ENCODE measurements at regions not wholly inside any gene's neighbourhood (a gene's known extent, or its start where the extent isn't known, plus 50 kb on each side); places are given as distances from the start of the nearest gene placed in this dataset.

DNA sequence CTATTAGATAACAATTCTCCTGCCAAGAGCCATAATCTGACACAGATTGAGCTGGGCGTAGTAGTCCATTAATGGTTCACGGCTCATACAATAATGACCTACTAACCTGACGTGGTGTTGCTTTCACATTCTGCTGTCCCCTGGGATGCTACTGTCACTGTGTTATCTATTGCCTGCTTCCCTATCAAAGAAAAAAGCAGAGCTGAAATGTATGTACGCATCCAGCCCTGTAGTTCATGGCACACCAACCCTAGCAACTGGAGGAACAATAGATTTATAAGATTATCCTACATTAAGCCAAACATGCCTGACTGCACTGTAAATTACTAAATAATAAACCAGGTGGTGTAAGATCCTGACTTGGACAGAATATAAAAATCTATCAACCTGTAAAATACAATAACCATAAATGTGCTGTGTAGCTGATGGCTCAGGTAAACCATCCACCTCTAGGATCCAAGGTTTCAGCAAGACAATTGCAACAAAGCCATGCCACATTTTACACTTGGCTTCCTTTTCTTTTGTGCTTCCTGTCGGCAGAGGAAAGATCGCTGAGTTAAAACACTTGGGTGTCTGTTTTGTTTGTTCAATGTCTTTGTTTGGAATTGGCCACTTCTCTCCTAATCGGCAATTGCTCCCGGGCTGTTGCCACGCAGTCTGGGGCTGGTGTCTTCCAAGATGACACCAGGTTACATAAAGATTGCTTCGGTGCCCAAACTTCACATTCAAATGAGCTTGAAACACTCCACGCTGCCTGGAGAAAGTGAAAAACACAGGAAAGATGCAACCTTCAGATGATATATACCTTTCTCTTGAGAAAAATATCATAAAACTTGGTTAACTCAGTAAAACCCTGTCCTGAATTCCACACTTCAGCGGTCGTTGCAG lies 143.9 kb upstream of the MGMT start:
- DNase-seq (ENCODE audit: extremely low spot score): no peak
- H3K4me3 ChIP-seq (ENCODE audit: low read depth, low read length): no peak overlapping the region
- WGBS: 39% methylated on average over 13 of the region's 13 CpGs

GRCh38 chr10:129323879-129324278 lies 143.2 kb upstream of the MGMT start:
- 47% methylated on average over 4 of the region's 4 CpGs for WGBS
- no peak for DNase-seq (ENCODE audit: extremely low spot score)
- Histone ChIP-seq H3K4me3 (ENCODE audit: low read depth, low read length) (no peak overlapping the region), H3K4me1 (ENCODE audit: insufficient read depth) (no peaks in the 10 kb centered on the region), H3K27ac (ENCODE audit: low read depth) (no peak overlapping the region), H3K36me3 (ENCODE audit: insufficient read depth) (no peaks in the 10 kb centered on the region)

More for the DNA sequence above, 143.9 kb upstream of the MGMT start:
- Histone ChIP-seq H3K4me1 (ENCODE audit: insufficient read depth) (no peaks in the 10 kb centered on the region), H3K27ac (ENCODE audit: low read depth) (no peak overlapping the region), H3K36me3 (ENCODE audit: insufficient read depth) (no peaks in the 10 kb centered on the region)

GRCh38 chr10:129325893-129326292 lies 141.1 kb upstream of the MGMT start:
- Histone ChIP-seq H3K4me3 (ENCODE audit: low read depth, low read length) (no peak overlapping the region), H3K36me3 (ENCODE audit: insufficient read depth) (no peaks in the 10 kb centered on the region), H3K4me1 (ENCODE audit: insufficient read depth) (no peaks in the 10 kb centered on the region), H3K27ac (ENCODE audit: low read depth) (no peak overlapping the region)
- DNase-seq (ENCODE audit: extremely low spot score): no peak
- WGBS: 85% methylated on average over 2 of the region's 2 CpGs

DNA sequence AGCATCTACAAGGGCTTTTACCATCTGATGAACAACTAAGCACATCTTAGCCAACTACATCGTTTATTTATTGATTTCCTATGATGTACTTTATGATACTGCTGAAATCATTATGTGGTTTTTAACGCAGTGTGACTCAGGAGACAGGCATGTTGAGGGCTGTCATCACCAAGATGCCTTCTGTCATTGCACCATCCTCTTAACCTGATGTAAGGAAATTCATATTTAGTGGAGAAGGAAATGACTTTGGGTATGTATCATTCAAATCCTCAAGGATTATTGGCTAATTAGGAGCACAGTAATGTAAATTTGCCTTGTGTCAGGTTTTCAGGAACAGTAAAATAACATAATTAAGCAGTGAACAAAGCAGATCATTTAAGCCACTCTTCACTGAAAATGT lies 138.5 kb upstream of the MGMT start:
- 56% methylated on average over 2 of the region's 2 CpGs for WGBS
- no peaks in the 10 kb centered on the region for H3K36me3 ChIP-seq (ENCODE audit: insufficient read depth)
- no peak for DNase-seq (ENCODE audit: extremely low spot score)
- no peak overlapping the region for H3K27ac ChIP-seq (ENCODE audit: low read depth)
- no peak overlapping the region for H3K4me3 ChIP-seq (ENCODE audit: low read depth, low read length)
- H3K4me1 ChIP-seq (ENCODE audit: insufficient read depth): no peaks in the 10 kb centered on the region

DNA sequence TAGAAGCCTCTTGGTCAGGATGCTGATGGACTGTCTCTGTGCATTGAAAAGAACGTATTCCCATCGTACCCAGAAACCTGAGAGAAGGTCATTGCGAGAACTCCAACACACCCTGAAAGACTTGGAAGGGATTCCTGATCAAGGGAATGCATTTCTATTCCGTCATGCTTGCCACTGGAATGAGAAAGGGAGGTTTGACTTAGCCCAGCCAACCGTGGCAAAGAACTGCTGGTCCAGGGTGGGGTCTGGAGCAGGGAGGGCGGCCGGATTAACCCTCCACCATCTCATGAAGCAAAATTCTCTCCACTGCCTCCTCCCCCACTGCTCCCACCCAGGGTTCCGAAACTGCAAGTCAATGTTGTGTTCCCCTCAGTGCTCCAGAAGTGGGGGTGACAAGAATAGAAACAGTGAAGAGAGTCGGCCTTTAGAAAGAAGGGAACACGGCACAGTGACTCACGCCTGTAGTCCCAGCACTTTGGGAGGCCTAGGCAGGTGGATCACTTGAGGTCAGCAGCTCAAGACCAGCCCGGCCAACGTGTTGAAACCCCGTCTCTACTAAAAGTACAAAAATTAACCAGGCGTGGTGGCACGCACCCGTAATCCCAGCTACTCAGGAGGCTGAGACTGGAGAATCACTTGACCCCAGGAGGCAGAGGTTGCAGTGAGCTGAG lies 137.5 kb upstream of the MGMT start:
- Histone ChIP-seq H3K4me1 (ENCODE audit: insufficient read depth) (no peaks in the 10 kb centered on the region), H3K36me3 (ENCODE audit: insufficient read depth) (no peaks in the 10 kb centered on the region), H3K4me3 (ENCODE audit: low read depth, low read length) (no peak overlapping the region), H3K27ac (ENCODE audit: low read depth) (no peak overlapping the region)
- no peak for DNase-seq (ENCODE audit: extremely low spot score)
- WGBS: 88% methylated on average over 17 of the region's 17 CpGs

DNA sequence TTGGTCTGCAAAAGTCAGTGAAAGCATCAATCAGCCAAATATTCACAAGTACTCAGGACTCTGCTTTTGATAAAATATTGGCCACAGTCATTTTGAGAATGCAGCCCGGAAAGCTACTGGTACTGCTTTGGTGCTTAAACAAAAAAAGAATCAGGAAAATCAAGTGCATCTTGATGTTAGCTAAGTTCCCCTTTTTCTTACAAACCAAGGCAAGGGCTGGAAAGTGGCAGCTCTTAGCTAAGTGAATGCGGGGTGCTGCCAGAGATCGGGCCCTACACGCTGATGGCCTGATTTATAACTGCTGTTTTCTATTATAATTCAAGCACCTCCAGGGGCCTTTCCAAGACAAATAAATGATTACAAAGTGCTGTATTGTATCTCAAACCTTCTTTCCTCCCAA lies 136.8 kb upstream of the MGMT start:
- Histone ChIP-seq H3K4me1 (ENCODE audit: insufficient read depth) (no peaks in the 10 kb centered on the region), H3K27ac (ENCODE audit: low read depth) (no peak overlapping the region), H3K36me3 (ENCODE audit: insufficient read depth) (no peaks in the 10 kb centered on the region), H3K4me3 (ENCODE audit: low read depth, low read length) (no peak overlapping the region)
- 81% methylated on average over 4 of the region's 4 CpGs for WGBS
- no peak for DNase-seq (ENCODE audit: extremely low spot score)

- H3K4me1 ChIP-seq (ENCODE audit: insufficient read depth): no peaks in the 10 kb centered on the region
- H3K27ac ChIP-seq (ENCODE audit: low read depth): no peak overlapping the region
- DNase-seq (ENCODE audit: extremely low spot score): no peak
- no peaks in the 10 kb centered on the region for H3K36me3 ChIP-seq (ENCODE audit: insufficient read depth)
- 67% methylated on average over 12 of the region's 12 CpGs for WGBS
- H3K4me3 ChIP-seq (ENCODE audit: low read depth, low read length): no peak overlapping the region
Observed at GRCh38 chr10:129331207-129331838, 135.7 kb upstream of the MGMT start.

DNA sequence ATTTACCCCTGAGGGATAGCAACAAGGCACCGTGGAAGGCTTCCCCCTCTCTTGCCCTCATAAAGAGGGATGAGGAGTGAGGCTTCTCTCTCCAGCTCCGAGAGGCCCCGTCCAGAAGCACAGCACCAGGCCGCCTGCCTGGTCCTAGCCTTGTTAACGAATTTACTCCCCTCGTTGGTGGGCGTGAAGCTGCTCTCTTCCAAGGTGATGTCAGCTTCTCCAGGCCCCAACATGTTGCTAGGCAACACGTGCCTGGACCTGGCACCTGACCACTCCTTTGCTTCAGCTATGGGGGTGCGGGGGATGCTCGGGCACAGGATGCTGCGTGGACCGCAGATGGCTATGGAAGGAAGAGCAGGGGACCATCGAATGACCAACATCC lies 135.2 kb upstream of the MGMT start:
- H3K27ac ChIP-seq (ENCODE audit: low read depth): no peak overlapping the region

DNA sequence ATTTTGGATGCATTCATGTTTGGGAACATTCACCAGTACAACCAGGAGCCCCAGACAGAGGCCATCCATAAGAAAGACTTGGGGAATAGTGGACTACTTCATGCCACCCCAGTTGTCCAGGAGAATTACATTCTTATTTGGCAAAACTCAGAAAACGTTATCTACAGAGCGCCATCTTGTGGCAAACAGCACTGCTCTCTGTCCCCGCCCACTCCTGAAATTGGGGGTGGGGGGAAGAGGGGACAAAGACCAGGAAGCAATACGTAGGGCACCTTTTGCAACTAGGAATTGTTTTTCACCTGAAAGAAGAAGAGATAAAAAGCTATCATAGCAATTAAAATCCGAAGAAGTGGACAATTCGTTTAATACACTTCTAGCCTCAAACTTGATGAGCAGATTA lies 134.6 kb upstream of the MGMT start:
- DNase-seq (ENCODE audit: extremely low spot score): no peak
- no peaks in the 10 kb centered on the region for H3K4me1 ChIP-seq (ENCODE audit: insufficient read depth)
- H3K27ac ChIP-seq (ENCODE audit: low read depth): no peak overlapping the region
- no peaks in the 10 kb centered on the region for H3K36me3 ChIP-seq (ENCODE audit: insufficient read depth)
- 38% methylated on average over 6 of the region's 6 CpGs for WGBS
- H3K4me3 ChIP-seq (ENCODE audit: low read depth, low read length): no peak overlapping the region

More for the DNA sequence above, 135.2 kb upstream of the MGMT start:
- 84% methylated on average over 13 of the region's 13 CpGs for WGBS
- Histone ChIP-seq H3K4me3 (ENCODE audit: low read depth, low read length) (no peak overlapping the region), H3K4me1 (ENCODE audit: insufficient read depth) (no peaks in the 10 kb centered on the region), H3K36me3 (ENCODE audit: insufficient read depth) (no peaks in the 10 kb centered on the region)
- DNase-seq (ENCODE audit: extremely low spot score): no peak

DNA sequence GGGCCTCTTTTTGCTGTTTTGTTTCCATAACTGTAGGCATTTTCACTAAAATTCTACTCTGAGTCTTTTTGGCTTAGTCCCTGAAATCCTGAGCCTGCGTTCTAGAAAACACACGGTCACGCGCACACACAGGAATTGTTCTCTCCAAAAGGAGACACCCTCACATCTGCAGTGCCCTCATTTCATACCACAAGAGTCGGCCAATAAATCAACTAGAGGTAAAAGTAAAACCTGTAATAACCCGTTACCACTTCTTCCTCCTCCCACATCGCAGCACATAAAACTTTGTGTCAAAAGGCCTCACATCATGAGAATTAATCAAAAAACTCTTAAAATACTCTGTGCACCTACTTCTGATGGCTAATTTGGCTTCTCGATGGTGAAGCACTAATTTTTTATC lies 133.3 kb upstream of the MGMT start:
- DNase-seq (ENCODE audit: extremely low spot score): no peak
- H3K36me3 ChIP-seq (ENCODE audit: insufficient read depth): no peaks in the 10 kb centered on the region
- 89% methylated on average over 8 of the region's 8 CpGs for WGBS
- no peaks in the 10 kb centered on the region for H3K4me1 ChIP-seq (ENCODE audit: insufficient read depth)
- H3K4me3 ChIP-seq (ENCODE audit: low read depth, low read length): no peak overlapping the region
- no peak overlapping the region for H3K27ac ChIP-seq (ENCODE audit: low read depth)

GRCh38 chr10:129334266-129334665 lies 132.8 kb upstream of the MGMT start:
- no peak for DNase-seq (ENCODE audit: extremely low spot score)
- Histone ChIP-seq H3K4me3 (ENCODE audit: low read depth, low read length) (no peak overlapping the region), H3K36me3 (ENCODE audit: insufficient read depth) (no peaks in the 10 kb centered on the region), H3K27ac (ENCODE audit: low read depth) (no peak overlapping the region), H3K4me1 (ENCODE audit: insufficient read depth) (no peaks in the 10 kb centered on the region)
- WGBS: 69% methylated on average over 16 of the region's 16 CpGs

GRCh38 chr10:129335396-129335795 lies 131.6 kb upstream of the MGMT start:
- no peaks in the 10 kb centered on the region for H3K4me1 ChIP-seq (ENCODE audit: insufficient read depth)
- WGBS: 95% methylated on average over 4 of the region's 4 CpGs
- H3K27ac ChIP-seq (ENCODE audit: low read depth): no peak overlapping the region
- DNase-seq (ENCODE audit: extremely low spot score): no peak
- no peak overlapping the region for H3K4me3 ChIP-seq (ENCODE audit: low read depth, low read length)
- no peaks in the 10 kb centered on the region for H3K36me3 ChIP-seq (ENCODE audit: insufficient read depth)

DNA sequence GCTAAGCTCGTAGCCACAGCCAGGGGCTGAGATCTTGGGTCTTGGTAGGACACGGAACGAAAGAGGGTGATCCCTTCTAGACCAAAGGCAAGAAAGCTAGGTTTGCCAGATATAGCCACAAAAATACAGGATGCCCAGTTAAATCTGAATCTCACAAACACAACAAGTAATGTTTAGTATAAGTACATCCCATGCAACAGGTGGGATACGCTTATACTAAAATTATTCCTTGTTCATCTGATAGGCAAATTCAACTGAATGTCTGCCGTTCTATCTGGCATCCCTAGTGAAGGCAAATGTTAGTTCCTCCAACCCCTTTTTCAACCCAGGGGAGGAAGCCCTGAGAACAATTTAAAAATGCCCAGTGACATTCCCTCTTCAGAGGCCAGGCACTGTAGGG lies 131.1 kb upstream of the MGMT start:
- no peak for DNase-seq (ENCODE audit: extremely low spot score)
- H3K4me1 ChIP-seq (ENCODE audit: insufficient read depth): no peaks in the 10 kb centered on the region
- WGBS: 96% methylated on average over 5 of the region's 5 CpGs
- no peak overlapping the region for H3K4me3 ChIP-seq (ENCODE audit: low read depth, low read length)
- H3K36me3 ChIP-seq (ENCODE audit: insufficient read depth): no peaks in the 10 kb centered on the region
- H3K27ac ChIP-seq (ENCODE audit: low read depth): no peak overlapping the region

DNA sequence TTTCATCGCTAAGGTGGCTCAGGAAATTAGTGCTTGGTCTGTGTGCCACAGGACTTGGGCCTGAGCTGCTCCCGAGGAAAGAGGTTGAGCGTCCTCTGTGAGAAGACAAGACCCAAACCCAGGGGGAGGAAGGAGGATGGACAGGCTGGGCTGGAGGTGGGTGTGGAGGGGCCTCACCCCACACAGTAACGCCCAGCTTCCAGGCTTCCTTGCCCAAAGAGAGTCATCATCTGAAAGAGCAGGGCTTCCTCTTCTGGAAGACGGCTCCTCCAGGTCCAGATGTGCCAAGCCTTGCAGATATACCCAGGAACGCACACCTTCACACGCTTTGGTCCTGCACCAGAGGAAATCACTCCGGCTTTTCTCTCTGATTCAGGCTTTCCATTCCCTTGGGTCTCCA lies 127.8 kb upstream of the MGMT start:
- H3K4me3 ChIP-seq (ENCODE audit: low read depth, low read length): no peak overlapping the region
- H3K27ac ChIP-seq (ENCODE audit: low read depth): no peak overlapping the region
- WGBS: 94% methylated on average over 8 of the region's 8 CpGs

More for the DNA sequence above, 127.8 kb upstream of the MGMT start:
- Histone ChIP-seq H3K36me3 (ENCODE audit: insufficient read depth) (no peaks in the 10 kb centered on the region), H3K4me1 (ENCODE audit: insufficient read depth) (no peaks in the 10 kb centered on the region)
- DNase-seq (ENCODE audit: extremely low spot score): no peak
